Karpas-422 (cell line): ENCODE measurements at regions not wholly inside any gene's neighbourhood (a gene's known extent, or its start where the extent isn't known, plus 50 kb on each side); places are given as distances from the start of the nearest gene placed in this dataset.
"Not testable (repeated sequence)": the region's sequence is repeated elsewhere in the genome, so short reads cannot be mapped to it uniquely, and the experiment has no call there.

Source experiments
- DNase-seq: peaks from one replicate; pipeline ENCODE4 v3.0.0-alpha.2; 2015
- H2AFZ ChIP-seq: fragments of 200-600 bp; sonication (generic); 2 replicates; pipeline ENCODE4 v1.6.1; 2014; ENCODE audit warnings: antibody characterized with exemption, low read length, mixed read lengths
- H3K27ac ChIP-seq: fragments of 200-600 bp; sonication (generic); 2 replicates; pipeline ENCODE4 v1.5.1; 2014; ENCODE audit warnings: mild to moderate bottlenecking, low read length, moderate library complexity
- H3K27me3 ChIP-seq: fragments of 200-600 bp; sonication (generic); 2 replicates; pipeline ENCODE4 v1.6.1; 2014; ENCODE audit warnings: low read length, mixed read lengths
- H3K36me3 ChIP-seq: fragments of 200-600 bp; sonication (generic); 2 replicates; pipeline ENCODE4 v1.6.1; 2014; ENCODE audit warnings: low read length, mixed read lengths; ENCODE audit not compliant: insufficient read depth
- H3K4me1 ChIP-seq: fragments of 200-600 bp; sonication (generic); 2 replicates; pipeline ENCODE4 v1.6.1; 2014; ENCODE audit warnings: mild to moderate bottlenecking, low read length, mixed read lengths
- H3K4me2 ChIP-seq: fragments of 200-600 bp; sonication (generic); 2 replicates; pipeline ENCODE4 v1.6.1; 2014; ENCODE audit warnings: low read length, low read depth, mild to moderate bottlenecking; ENCODE audit not compliant: poor library complexity, severe bottlenecking
- H3K4me3 ChIP-seq: fragments of 200-600 bp; sonication (generic); 2 replicates; pipeline ENCODE4 v1.5.1; 2014; ENCODE audit warnings: mild to moderate bottlenecking, antibody characterized with exemption, low read length, mixed read lengths
- H3K79me2 ChIP-seq: fragments of 200-600 bp; sonication (generic); 2 replicates; pipeline ENCODE4 v1.6.1; 2014; ENCODE audit warnings: mild to moderate bottlenecking, low read length, mixed read lengths
- H3K9ac ChIP-seq: fragments of 200-600 bp; sonication (generic); 2 replicates; pipeline ENCODE4 v1.6.0; 2014; ENCODE audit warnings: low read length
- H3K9me2 ChIP-seq: fragments of 200-600 bp; sonication (generic), shearing (Covaris generic); replicated peaks from 2 replicates; pipeline ENCODE4 v1.6.0; 2014; ENCODE audit warnings: mild to moderate bottlenecking, low read length, moderate library complexity; ENCODE audit not compliant: insufficient read depth
- H3K9me3 ChIP-seq: fragments of 300-700, 200-600 bp; sonication (generic); 2 replicates; pipeline ENCODE4 v1.6.1; 2014; ENCODE audit warnings: low read length, mixed read lengths
- H4K20me1 ChIP-seq: fragments of 200-600 bp; sonication (generic); 2 replicates; pipeline ENCODE4 v1.6.1; 2014; ENCODE audit warnings: mild to moderate bottlenecking, antibody characterized with exemption, low read length, low read depth; ENCODE audit not compliant: insufficient read depth

DNA sequence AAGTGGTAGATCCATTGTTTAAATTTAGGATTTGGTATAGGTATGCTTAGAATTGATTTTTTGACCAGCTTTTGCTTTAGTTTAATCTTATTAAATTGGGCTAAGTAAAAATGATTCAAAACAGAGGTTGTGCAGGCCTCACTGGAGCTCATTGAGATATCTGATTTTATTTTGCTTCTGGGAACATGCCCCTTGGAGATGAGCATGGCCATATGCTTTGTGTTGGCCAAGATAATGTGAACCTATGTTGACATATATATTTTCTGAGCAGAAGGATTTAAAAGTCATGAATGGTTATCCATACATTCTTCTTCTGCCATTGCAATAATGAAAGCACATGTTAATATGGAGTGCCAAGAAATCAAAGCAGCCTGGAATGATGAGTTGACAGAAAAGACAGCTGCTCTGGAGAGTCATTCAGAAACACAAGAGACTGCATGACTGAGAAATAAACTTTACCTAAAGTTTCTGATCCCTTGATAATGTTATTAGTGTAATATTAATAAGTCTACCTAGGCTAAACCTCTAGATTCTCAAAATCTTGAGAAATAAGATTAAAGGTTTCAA, 489.7 kb upstream of the GNPDA2 start:
- peaks cover 15% of the 10 kb centered on the region for H3K9me3 ChIP-seq
- no peak overlapping the region for H2AFZ ChIP-seq
- no peaks in the 10 kb centered on the region for H3K4me1 ChIP-seq
- no peaks in the 10 kb centered on the region for H3K27me3 ChIP-seq
- DNase-seq = no peak
- H3K9me2 ChIP-seq = no peaks in the 10 kb centered on the region
- H3K4me2 ChIP-seq = no peak overlapping the region
- H4K20me1 ChIP-seq = no peaks in the 10 kb centered on the region
- H3K4me3 ChIP-seq = no peak overlapping the region
- H3K27ac ChIP-seq = no peak overlapping the region
- H3K9ac ChIP-seq = no peak overlapping the region
- H3K36me3 ChIP-seq = no peaks in the 10 kb centered on the region
- no peaks in the 10 kb centered on the region for H3K79me2 ChIP-seq

DNA sequence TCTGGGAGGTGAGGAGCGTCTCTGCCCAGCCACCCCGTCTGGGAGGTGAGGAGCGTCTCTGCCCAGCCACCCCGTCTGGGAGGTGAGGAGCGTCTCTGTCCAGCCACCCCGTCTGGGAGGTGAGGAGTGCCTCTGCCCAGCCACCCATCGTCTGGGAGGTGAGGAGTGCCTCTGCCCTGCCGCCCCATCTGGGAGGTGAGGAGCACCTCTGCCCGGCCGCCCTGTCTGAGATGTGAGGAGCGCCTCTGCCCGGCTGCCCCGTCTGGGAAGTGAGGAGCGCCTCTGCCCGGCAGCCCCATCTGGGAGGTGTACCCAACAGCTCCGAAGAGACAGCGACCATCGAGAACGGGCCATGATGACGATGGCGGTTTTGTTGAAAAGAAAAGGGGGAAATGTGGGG, 482.1 kb upstream of the GNPDA2 start:
- H3K27me3 ChIP-seq, H3K9me3 ChIP-seq, H4K20me1 ChIP-seq, H3K79me2 ChIP-seq, H3K27ac ChIP-seq, H3K9me2 ChIP-seq, H3K4me1 ChIP-seq, H3K36me3 ChIP-seq, H3K4me3 ChIP-seq, H3K4me2 ChIP-seq, H2AFZ ChIP-seq, H3K9ac ChIP-seq, DNase-seq: not testable (repeated sequence)

DNA sequence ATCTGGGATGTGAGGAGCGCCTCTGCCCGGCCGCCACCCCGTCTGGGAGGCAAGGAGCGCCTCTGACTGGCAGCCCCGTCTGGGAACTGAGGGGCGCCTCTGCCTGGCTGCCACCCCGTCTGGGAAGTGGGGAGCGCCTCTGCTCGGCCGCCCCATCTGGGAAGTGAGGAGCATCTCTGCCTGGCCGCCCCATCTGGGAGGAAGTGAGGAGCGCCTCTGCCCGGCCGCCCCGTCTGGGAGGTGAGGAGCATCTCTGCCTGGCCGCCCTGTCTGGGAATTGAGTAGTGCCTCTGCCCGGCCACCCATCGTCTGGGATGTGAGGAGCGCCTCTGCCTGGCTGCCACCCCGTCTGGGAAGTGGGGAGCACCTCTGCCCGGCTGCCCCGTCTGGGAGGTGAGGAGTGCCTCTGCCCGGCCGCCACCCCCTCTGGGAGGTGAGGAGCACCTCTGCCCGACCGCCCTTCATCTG, 481.5 kb upstream of the GNPDA2 start:
- not testable (repeated sequence) for H3K27me3 ChIP-seq, H4K20me1 ChIP-seq, H3K36me3 ChIP-seq, H3K27ac ChIP-seq, H3K4me1 ChIP-seq, H3K9me2 ChIP-seq, DNase-seq, H3K79me2 ChIP-seq, H3K4me2 ChIP-seq, H3K9ac ChIP-seq, H2AFZ ChIP-seq, H3K4me3 ChIP-seq, H3K9me3 ChIP-seq

DNA sequence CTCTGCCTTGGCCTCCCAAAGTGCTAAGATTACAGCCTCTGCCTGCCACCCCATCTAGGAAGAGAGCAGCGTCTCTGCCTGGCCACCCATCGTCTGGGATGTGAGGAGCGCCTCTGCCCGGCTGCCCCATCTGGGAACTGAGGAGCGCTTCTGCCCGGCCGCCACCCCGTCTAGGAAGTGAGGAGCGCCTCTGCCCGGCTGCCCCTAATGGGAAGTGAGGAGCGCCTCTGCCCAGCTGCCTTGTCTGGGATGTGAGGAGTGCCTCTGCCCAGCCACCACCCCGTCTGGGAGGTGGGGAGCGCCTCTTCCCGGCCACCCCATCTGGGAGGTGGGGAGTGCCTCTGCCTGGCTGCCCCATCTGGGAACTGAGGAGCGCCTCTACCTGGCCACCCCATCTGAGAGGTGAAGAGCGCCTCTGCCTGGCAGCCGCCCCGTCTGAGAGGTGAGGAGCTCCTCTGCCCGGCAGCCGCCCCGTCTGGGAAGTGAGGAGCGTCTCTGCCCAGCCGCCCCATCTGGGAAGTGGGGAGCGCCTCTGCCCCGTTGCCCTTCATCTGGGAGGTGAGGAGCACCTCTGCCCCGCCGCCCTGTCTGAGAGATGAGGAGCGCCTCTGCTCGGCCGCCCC, 481.0 kb upstream of the GNPDA2 start:
- not testable (repeated sequence) for DNase-seq, H3K9ac ChIP-seq, H3K9me3 ChIP-seq, H3K4me3 ChIP-seq, H3K27ac ChIP-seq, H3K79me2 ChIP-seq, H3K9me2 ChIP-seq, H4K20me1 ChIP-seq, H3K4me2 ChIP-seq, H3K4me1 ChIP-seq, H3K36me3 ChIP-seq, H2AFZ ChIP-seq, H3K27me3 ChIP-seq

DNA sequence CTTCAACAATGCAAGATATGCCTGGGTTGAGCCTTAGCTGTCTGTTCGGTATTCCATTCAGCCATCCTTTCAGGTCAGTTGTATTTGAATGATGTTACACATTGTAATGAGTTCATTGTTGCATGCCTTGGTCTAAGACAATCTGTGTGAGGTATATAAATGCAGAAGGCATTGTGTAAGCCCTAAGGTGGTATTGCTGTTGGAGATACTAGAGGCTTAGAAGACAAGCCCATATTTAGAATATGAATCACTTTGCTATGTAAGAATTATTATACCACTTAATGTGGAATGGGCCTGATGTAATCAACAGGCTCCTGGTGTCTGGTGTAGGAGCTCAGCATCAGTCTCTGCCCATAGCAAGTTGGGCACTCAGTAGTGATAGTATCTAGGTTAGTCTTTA, 473.4 kb upstream of the GNPDA2 start:
- no peak overlapping the region for H3K9ac ChIP-seq
- no peaks in the 10 kb centered on the region for H3K36me3 ChIP-seq
- H3K9me3 ChIP-seq = peaks cover 3% of the 10 kb centered on the region; the same call in 1 of the 2 replicates
- no peak overlapping the region for H2AFZ ChIP-seq
- H3K79me2 ChIP-seq = no peaks in the 10 kb centered on the region
- no peaks in the 10 kb centered on the region for H4K20me1 ChIP-seq
- no peaks in the 10 kb centered on the region for H3K9me2 ChIP-seq
- H3K4me1 ChIP-seq = no peaks in the 10 kb centered on the region
- H3K27me3 ChIP-seq = no peaks in the 10 kb centered on the region
- DNase-seq = no peak
- H3K4me2 ChIP-seq = no peak overlapping the region
- no peak overlapping the region for H3K27ac ChIP-seq
- H3K4me3 ChIP-seq = no peak overlapping the region

DNA sequence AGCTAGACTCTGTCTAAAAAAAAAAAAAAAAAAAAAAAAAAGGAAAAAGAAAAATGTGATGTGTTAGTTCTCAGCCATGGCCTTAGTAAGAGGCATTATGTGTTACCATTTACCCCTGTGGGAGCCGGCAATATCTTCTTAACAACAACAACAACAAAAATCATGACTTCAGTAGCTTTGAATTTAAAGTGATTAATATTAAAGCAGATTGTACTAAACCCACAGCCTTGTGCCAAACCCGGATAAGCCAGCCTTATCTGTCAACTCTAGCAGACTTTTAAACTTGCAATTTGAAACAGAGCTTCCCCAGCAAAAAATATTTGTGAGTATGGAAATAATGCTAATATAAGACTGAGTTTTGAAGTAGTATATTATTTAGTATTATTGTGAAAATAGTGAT, 462.1 kb upstream of the GNPDA2 start:
- Histone ChIP-seq H3K9me3 (peaks cover 6% of the 10 kb centered on the region; the same call in 1 of the 2 replicates), H3K9me2 (no peaks in the 10 kb centered on the region), H2AFZ (no peak overlapping the region), H3K9ac (no peak overlapping the region), H3K79me2 (no peaks in the 10 kb centered on the region), H3K4me1 (no peaks in the 10 kb centered on the region), H3K4me3 (no peak overlapping the region), H3K36me3 (no peaks in the 10 kb centered on the region), H3K27me3 (no peaks in the 10 kb centered on the region), H3K27ac (no peak overlapping the region), H4K20me1 (no peaks in the 10 kb centered on the region), H3K4me2 (no peak overlapping the region)
- DNase-seq = no peak

DNA sequence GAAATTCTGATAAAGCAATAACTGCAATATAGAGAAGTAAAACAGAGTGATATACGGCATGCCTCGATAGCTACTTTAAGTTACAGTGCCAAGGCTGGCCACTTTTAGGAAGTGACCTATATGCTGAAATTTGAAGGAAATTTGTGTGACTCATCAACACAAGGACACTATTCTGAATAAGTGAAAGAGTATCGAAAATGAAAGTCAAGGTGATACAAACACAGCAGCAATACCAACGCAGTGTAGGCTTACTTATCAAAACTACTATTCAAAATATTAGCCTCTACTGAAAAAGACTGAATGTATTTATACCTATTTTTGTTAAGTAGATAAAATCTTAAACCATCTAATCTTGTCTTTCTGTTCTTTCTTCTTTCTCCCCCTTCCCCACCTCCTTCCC, 459.9 kb upstream of the GNPDA2 start:
- Histone ChIP-seq H3K36me3 (no peaks in the 10 kb centered on the region), H2AFZ (no peak overlapping the region), H3K9ac (no peak overlapping the region), H3K4me2 (no peak overlapping the region), H3K4me3 (no peak overlapping the region), H3K9me2 (no peaks in the 10 kb centered on the region), H4K20me1 (no peaks in the 10 kb centered on the region), H3K9me3 (peaks cover 6% of the 10 kb centered on the region; the same call in 1 of the 2 replicates), H3K79me2 (no peaks in the 10 kb centered on the region), H3K27ac (no peak overlapping the region), H3K27me3 (no peaks in the 10 kb centered on the region), H3K4me1 (no peaks in the 10 kb centered on the region)
- no peak for DNase-seq

DNA sequence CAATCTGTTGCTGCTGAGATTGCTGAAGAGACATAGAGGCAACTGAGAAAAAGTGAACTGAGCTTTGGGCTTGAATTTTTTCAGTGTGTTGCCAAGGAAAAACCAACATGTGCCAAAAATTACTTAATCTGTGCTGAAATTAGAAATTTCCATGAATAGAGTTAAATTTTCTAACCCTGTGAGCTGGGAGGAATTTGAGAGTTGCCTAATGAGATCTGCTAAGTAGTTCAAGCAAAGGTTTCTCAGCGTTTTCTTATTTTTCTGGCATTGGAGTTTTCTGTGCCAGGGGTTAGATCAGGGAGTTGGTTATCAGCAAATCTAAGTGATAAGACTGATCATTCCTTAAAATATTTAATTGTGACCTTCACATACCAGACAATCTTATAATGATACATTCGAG, 457.5 kb upstream of the GNPDA2 start:
- Histone ChIP-seq H3K9me2 (no peaks in the 10 kb centered on the region), H3K27ac (no peak overlapping the region), H3K4me1 (no peaks in the 10 kb centered on the region), H3K27me3 (no peaks in the 10 kb centered on the region), H3K4me2 (no peak overlapping the region), H3K9me3 (peaks cover 10% of the 10 kb centered on the region; the same call in 1 of the 2 replicates), H3K9ac (no peak overlapping the region), H4K20me1 (no peaks in the 10 kb centered on the region), H2AFZ (no peak overlapping the region), H3K79me2 (no peaks in the 10 kb centered on the region), H3K4me3 (no peak overlapping the region), H3K36me3 (no peaks in the 10 kb centered on the region)
- DNase-seq = no peak
